Liver (tissue), 8 donors: ENCODE measurements at regions not wholly inside any gene's neighbourhood (a gene's known extent, or its start where the extent isn't known, plus 50 kb on each side); places are given as distances from the start of the nearest gene placed in this dataset.

ENCODE experiments used
- DNase-seq: peaks from one replicate; pipeline ENCODE4 v3.0.0-alpha.2; 2017; ENCODE audit warnings: low spot score
- H3K27ac ChIP-seq, 2 donors: one replicate each; pipeline ENCODE4 v1.7.0; 2013; ENCODE audit warnings: inconsistent platforms in 2 of 2, low read length in 2 of 2, control low read depth in 1 of 2, low read depth in 1 of 2, mild to moderate bottlenecking in 1 of 2
- H3K27me3 ChIP-seq, 4 donors: one replicate each; pipeline versions ENCODE4 v1.6.1 to v1.7.0; 2013; ENCODE audit warnings: low read length in 3 of 4, inconsistent platforms in 1 of 4, mild to moderate bottlenecking in 1 of 4, moderate library complexity in 1 of 4; ENCODE audit not compliant: control insufficient read depth in 4 of 4, insufficient read depth in 4 of 4
- H3K36me3 ChIP-seq, 4 donors: one replicate each; pipeline versions ENCODE4 v1.6.1 to v1.7.0; 2013; ENCODE audit warnings: low read length in 3 of 4, mild to moderate bottlenecking in 3 of 4, low read depth in 1 of 4, moderate library complexity in 1 of 4; ENCODE audit not compliant: control insufficient read depth in 4 of 4, insufficient read depth in 3 of 4
- H3K4me1 ChIP-seq, 4 donors: one replicate each; pipeline versions ENCODE4 v1.6.1 to v1.7.0; 2013; ENCODE audit warnings: low read length in 3 of 4, mild to moderate bottlenecking in 3 of 4, moderate library complexity in 1 of 4; ENCODE audit not compliant: control insufficient read depth in 4 of 4, insufficient read depth in 4 of 4
- H3K4me3 ChIP-seq, 3 donors: one replicate each; pipeline versions ENCODE4 v1.6.1 to v1.7.0; 2013; ENCODE audit warnings: low read length in 3 of 3, control low read depth in 1 of 3, low read depth in 1 of 3, mild to moderate bottlenecking in 1 of 3
- H3K9ac ChIP-seq, 2 donors: one replicate each; pipeline ENCODE4 v1.7.0; 2013; ENCODE audit warnings: low read length in 2 of 2, mild to moderate bottlenecking in 2 of 2, moderate library complexity in 2 of 2, control low read depth in 1 of 2, low read depth in 1 of 2
- H3K9me3 ChIP-seq, 4 donors: one replicate each; pipeline versions ENCODE4 v1.6.1 to v1.7.0; 2013; ENCODE audit warnings: low read length in 3 of 4; ENCODE audit not compliant: control insufficient read depth in 4 of 4
- FOXA1 ChIP-seq: IDR thresholded peaks from 2 replicates; pipeline ENCODE4 v1.6.1; 2016; ENCODE audit warnings: antibody characterized with exemption
- GABPA ChIP-seq, 2 donors: IDR thresholded peaks in 1 of 2; conservative IDR thresholded peaks in 1 of 2; 2 replicates each; pipeline ENCODE4 v1.6.1; 2016; ENCODE audit warnings: antibody characterized with exemption in 2 of 2, mild to moderate bottlenecking in 1 of 2, moderate library complexity in 1 of 2
- HNF4A ChIP-seq, 2 donors: conservative IDR thresholded peaks; 2 replicates each; pipeline ENCODE4 v1.6.1; 2016; ENCODE audit warnings: antibody characterized with exemption in 2 of 2, mild to moderate bottlenecking in 2 of 2
- HNF4G ChIP-seq: IDR thresholded peaks from 2 replicates; pipeline ENCODE4 v1.6.1; 2016; ENCODE audit warnings: antibody characterized with exemption
- NR2F2 ChIP-seq: IDR thresholded peaks from 2 replicates; pipeline ENCODE4 v1.6.1; 2016; ENCODE audit warnings: antibody characterized with exemption
- RAD21 ChIP-seq, 2 donors: IDR thresholded peaks; 2 replicates each; pipeline ENCODE4 v1.6.1; 2016; ENCODE audit warnings: antibody characterized with exemption in 2 of 2, mild to moderate bottlenecking in 2 of 2
- RXRA ChIP-seq, 2 donors: IDR thresholded peaks; 2 replicates each; pipeline ENCODE4 v1.6.1; 2017 to 2018; ENCODE audit warnings: antibody characterized with exemption in 2 of 2, mild to moderate bottlenecking in 1 of 2
- SP1 ChIP-seq: IDR thresholded peaks from 2 replicates; pipeline ENCODE4 v1.6.1; 2018; ENCODE audit warnings: antibody characterized with exemption, mild to moderate bottlenecking
- WGBS: extraction: QIAGEN DNeasy Blood & Tissue Kit; methylation state at CpG from one replicate; pipeline ENCODE4 v1.1.7; 2013; 5-methylcytosine and 5-hydroxymethylcytosine counted together
- TF ChIP-seq, protein P1 (sequence below): IDR thresholded peaks from 2 replicates; pipeline ENCODE4 v1.6.1; 2016; ENCODE audit warnings: antibody characterized with exemption
- TF ChIP-seq, protein P2 (sequence below): fragments of 150-350 bp; IDR thresholded peaks from 2 replicates; pipeline ENCODE4 v1.5.1; 2017; ENCODE audit warnings: improper control_type of control experiment, low read depth, low read length; ENCODE audit not compliant: missing input control
- donor health status: healthy.
- donor health status: healthy.
- donor health status: healthy.
- donor health status: healthy.
- donor health status: healthy.

DNA sequence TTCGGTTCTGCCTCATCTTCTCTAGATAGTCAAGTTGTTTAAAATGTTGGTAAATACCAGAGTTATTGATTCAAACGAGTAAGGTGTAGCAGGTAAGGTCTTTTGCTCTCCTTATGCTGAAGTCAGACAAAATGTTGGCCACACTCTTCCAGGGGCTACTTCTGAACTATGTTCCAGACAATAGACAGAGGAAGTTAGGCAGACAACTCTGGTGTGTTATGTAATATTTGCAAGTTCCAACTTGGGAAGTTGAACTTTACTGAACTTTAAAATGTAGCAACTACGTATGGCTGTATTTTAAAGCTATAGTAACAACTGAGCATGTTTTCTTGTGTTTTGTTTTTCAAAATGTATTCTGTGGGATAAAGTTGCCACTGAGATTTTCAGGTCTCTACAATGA, 125.7 kb upstream of the NEBL start:
- H3K4me3 ChIP-seq, result no peak overlapping the region

DNA sequence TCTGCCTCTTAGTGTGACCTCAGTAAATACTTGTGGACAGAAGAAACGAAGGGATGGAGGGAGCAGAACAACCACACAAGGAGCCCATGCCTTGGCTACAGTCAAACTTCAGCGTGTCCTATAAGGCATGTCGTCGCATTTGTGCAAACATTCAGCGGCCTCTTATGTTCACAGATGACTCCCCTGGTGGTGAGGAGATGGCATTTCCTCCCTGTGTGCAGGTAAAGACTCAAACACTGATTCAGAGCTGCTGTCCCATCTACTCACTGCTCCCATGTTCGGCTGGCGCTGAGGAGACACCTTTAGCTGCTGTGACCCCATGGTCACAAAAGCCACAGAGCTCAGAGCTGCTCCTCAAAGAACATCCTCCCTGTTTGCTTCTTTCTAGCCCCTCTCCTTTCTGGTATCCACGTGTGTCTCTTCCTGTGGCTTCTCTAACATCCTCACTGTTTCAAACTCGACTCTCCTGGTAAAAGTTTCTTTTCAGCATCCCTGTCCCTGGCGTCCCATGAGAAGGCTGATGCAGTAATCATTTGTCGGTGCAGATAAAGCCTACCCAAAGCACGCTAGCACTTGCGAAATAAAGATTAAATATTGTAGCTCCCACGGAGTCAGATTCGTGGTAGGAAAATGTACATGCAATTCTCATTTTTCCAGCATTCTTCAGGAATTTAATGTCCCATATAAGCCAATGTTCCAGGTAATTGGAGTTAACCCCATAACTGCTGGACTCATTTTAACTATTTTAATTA, 124.9 kb upstream of the NEBL start:
- DNase-seq, result no peak
- no peaks in the 10 kb centered on the region for H3K36me3 ChIP-seq
- H3K9ac ChIP-seq, result no peak overlapping the region
- 58% methylated on average over 15 of the region's 15 CpGs for whole genome bisulfite sequencing
- TF ChIP-seq, protein P1, sequence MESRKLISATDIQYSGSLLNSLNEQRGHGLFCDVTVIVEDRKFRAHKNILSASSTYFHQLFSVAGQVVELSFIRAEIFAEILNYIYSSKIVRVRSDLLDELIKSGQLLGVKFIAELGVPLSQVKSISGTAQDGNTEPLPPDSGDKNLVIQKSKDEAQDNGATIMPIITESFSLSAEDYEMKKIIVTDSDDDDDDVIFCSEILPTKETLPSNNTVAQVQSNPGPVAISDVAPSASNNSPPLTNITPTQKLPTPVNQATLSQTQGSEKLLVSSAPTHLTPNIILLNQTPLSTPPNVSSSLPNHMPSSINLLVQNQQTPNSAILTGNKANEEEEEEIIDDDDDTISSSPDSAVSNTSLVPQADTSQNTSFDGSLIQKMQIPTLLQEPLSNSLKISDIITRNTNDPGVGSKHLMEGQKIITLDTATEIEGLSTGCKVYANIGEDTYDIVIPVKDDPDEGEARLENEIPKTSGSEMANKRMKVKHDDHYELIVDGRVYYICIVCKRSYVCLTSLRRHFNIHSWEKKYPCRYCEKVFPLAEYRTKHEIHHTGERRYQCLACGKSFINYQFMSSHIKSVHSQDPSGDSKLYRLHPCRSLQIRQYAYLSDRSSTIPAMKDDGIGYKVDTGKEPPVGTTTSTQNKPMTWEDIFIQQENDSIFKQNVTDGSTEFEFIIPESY, result no peak
- TF ChIP-seq RXRA (IDR thresholded peaks at IDR 0.05) (peak in 1 of 2 donors; percentile 8), RAD21 (IDR thresholded peaks at IDR 0.05) (peak in 1 of 2 donors; percentile 60)
- no peaks in the 10 kb centered on the region for H3K27me3 ChIP-seq
- no peaks in the 10 kb centered on the region for H3K9me3 ChIP-seq
- peaks cover 0 to 13% (median 8%) of the 10 kb centered on the region in 4 donors for H3K4me1 ChIP-seq
- H3K27ac ChIP-seq, result no peak overlapping the region
- no peak overlapping the region for H3K4me3 ChIP-seq

More for the DNA sequence above, 125.7 kb upstream of the NEBL start:
- Histone ChIP-seq H3K9me3 (no peaks in the 10 kb centered on the region), H3K4me1 (peaks cover 0 to 13% (median 8%) of the 10 kb centered on the region in 4 donors), H3K36me3 (no peaks in the 10 kb centered on the region), H3K27me3 (no peaks in the 10 kb centered on the region), H3K9ac (no peak overlapping the region), H3K27ac (no peak overlapping the region)
- TF ChIP-seq SP1 (peak; percentile 17), NR2F2 (no peak), RXRA (IDR thresholded peaks at IDR 0.05) (peak; percentile 68 to 80), HNF4A (conservative IDR thresholded peaks at IDR 0.05) (peak; percentile 41)
- TF ChIP-seq, protein P2, sequence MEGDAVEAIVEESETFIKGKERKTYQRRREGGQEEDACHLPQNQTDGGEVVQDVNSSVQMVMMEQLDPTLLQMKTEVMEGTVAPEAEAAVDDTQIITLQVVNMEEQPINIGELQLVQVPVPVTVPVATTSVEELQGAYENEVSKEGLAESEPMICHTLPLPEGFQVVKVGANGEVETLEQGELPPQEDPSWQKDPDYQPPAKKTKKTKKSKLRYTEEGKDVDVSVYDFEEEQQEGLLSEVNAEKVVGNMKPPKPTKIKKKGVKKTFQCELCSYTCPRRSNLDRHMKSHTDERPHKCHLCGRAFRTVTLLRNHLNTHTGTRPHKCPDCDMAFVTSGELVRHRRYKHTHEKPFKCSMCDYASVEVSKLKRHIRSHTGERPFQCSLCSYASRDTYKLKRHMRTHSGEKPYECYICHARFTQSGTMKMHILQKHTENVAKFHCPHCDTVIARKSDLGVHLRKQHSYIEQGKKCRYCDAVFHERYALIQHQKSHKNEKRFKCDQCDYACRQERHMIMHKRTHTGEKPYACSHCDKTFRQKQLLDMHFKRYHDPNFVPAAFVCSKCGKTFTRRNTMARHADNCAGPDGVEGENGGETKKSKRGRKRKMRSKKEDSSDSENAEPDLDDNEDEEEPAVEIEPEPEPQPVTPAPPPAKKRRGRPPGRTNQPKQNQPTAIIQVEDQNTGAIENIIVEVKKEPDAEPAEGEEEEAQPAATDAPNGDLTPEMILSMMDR, result no peak
- TF ChIP-seq, protein P1, result peak; percentile 21
- no peak for DNase-seq
- WGBS, result 29% methylated on average over 3 of the region's 3 CpGs

DNA sequence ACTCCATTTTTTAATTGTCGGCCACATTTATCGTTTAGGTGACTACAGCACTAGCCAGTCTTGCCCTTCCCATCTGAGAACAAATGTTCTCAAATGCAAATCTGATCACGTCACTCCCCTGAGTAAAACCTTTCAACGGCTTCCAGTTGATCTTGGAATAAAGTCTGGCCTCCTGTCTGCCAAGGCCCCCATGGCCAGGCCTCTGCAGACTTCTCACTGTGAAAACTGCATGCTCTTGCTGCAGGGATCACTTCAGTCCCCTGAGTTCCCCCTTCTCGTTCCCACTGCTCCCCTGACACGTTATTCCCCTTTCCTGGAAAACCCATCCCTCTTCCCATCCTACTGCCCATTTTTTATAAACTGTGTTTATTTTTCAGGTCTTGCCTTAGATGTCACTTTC, 124.1 kb upstream of the NEBL start:
- Histone ChIP-seq H3K4me1 (peaks cover 0 to 13% (median 8%) of the 10 kb centered on the region in 4 donors), H3K4me3 (no peak overlapping the region), H3K27ac (no peak overlapping the region), H3K9me3 (no peaks in the 10 kb centered on the region), H3K27me3 (no peaks in the 10 kb centered on the region), H3K36me3 (no peaks in the 10 kb centered on the region), H3K9ac (no peak overlapping the region)
- no peak for DNase-seq
- no peak for TF ChIP-seq SP1
- no peak for TF ChIP-seq HNF4G
- no peak for TF ChIP-seq GABPA (IDR thresholded peaks at IDR 0.05 in 1 of 2, conservative IDR thresholded peaks at IDR 0.05 in 1 of 2)
- TF ChIP-seq FOXA1, result no peak
- WGBS, result 94% methylated on average over 6 of the region's 6 CpGs
